HG02642 (cell line): ENCODE measurements at regions not wholly inside any gene's neighbourhood (a gene's known extent, or its start where the extent isn't known, plus 50 kb on each side); places are given as distances from the start of the nearest gene placed in this dataset.
"Not testable (repeated sequence)": the region's sequence is repeated elsewhere in the genome, so short reads cannot be mapped to it uniquely, and the experiment has no call there.

ENCODE experiments used
- ATAC-seq: cut with Tn5 transposase; IDR thresholded peaks from one replicate; pipeline ENCODE4 v1.9.1; 2021; ENCODE audit warnings: mild to moderate bottlenecking; ENCODE audit not compliant: unreplicated experiment, poor library complexity

- ATAC-seq: no peak
Observed at GRCh38 chr3:59180006-59180405, 130.2 kb upstream of the CFAP20DC start.

- no peak for ATAC-seq
Observed at GRCh38 chr3:59178698-59179097, 128.9 kb upstream of the CFAP20DC start.

- ATAC-seq: no peak
Observed at GRCh38 chr3:59171491-59171890, 121.7 kb upstream of the CFAP20DC start.

GRCh38 chr3:59170166-59170565 is 120.3 kb upstream of the CFAP20DC start:
- not testable (repeated sequence) for ATAC-seq

- no peak for ATAC-seq
Observed at GRCh38 chr3:59167756-59168155, 117.9 kb upstream of the CFAP20DC start.

GRCh38 chr3:59163953-59164352 is 114.1 kb upstream of the CFAP20DC start:
- no peak for ATAC-seq

- ATAC-seq: no peak
Observed at GRCh38 chr3:59161048-59161447, 111.2 kb upstream of the CFAP20DC start.

GRCh38 chr3:59160133-59160746 is 110.4 kb upstream of the CFAP20DC start:
- no peak for ATAC-seq

- ATAC-seq: no peak
Observed at GRCh38 chr3:59153648-59154047, 103.8 kb upstream of the CFAP20DC start.

- ATAC-seq: no peak
Observed at GRCh38 chr3:59152943-59153342, 103.1 kb upstream of the CFAP20DC start.

- no peak for ATAC-seq
Observed at GRCh38 chr3:59150039-59150438, 100.2 kb upstream of the CFAP20DC start.

- no peak for ATAC-seq
Observed at GRCh38 chr3:59149166-59149565, 99.3 kb upstream of the CFAP20DC start.

GRCh38 chr3:59143447-59143846 is 93.6 kb upstream of the CFAP20DC start:
- ATAC-seq: no peak

- no peak for ATAC-seq
Observed at GRCh38 chr3:59142556-59142955, 92.7 kb upstream of the CFAP20DC start.

- ATAC-seq: no peak
Observed at GRCh38 chr3:59138966-59139365, 89.1 kb upstream of the CFAP20DC start.

- no peak for ATAC-seq
Observed at GRCh38 chr3:59137415-59137814, 87.6 kb upstream of the CFAP20DC start.

GRCh38 chr3:59136081-59136480 is 86.3 kb upstream of the CFAP20DC start:
- no peak for ATAC-seq

GRCh38 chr3:59135096-59135495 is 85.3 kb upstream of the CFAP20DC start:
- no peak for ATAC-seq

GRCh38 chr3:59133311-59133710 is 83.5 kb upstream of the CFAP20DC start:
- ATAC-seq: no peak

GRCh38 chr3:59131016-59131766 is 81.4 kb upstream of the CFAP20DC start:
- no peak for ATAC-seq

GRCh38 chr3:59128685-59129084 is 78.9 kb upstream of the CFAP20DC start:
- ATAC-seq: no peak

GRCh38 chr3:59127071-59127470 is 77.2 kb upstream of the CFAP20DC start:
- no peak for ATAC-seq
